NCI-H2107 treated with DMSO at 0.1 percent for 48 hours (cell line): ENCODE measurements at regions not wholly inside any gene's neighbourhood (a gene's known extent, or its start where the extent isn't known, plus 50 kb on each side); places are given as distances from the start of the nearest gene placed in this dataset.
"Not testable (repeated sequence)": the region's sequence is repeated elsewhere in the genome, so short reads cannot be mapped to it uniquely, and the experiment has no call there.

Experiments used
- DNase-seq: peaks from one replicate; lab custom pipeline; 2025; ENCODE audit not compliant: unreplicated experiment; lab: John Stamatoyannopoulos, UW

- no peak for DNase-seq
Observed at GRCh38 chr14:83912032-83912642, 1617.8 kb upstream of the FLRT2 start.

GRCh38 chr14:83913476-83913875 lies 1616.5 kb upstream of the FLRT2 start:
- no peak for DNase-seq

GRCh38 chr14:83918546-83918945 lies 1611.4 kb upstream of the FLRT2 start:
- no peak for DNase-seq

- DNase-seq, result not testable (repeated sequence)
Observed at GRCh38 chr14:83919675-83920074, 1610.3 kb upstream of the FLRT2 start.

GRCh38 chr14:83923842-83924241 lies 1606.1 kb upstream of the FLRT2 start:
- DNase-seq, result no peak

- no peak for DNase-seq
Observed at GRCh38 chr14:83924259-83924658, 1605.7 kb upstream of the FLRT2 start.

GRCh38 chr14:83940253-83940652 lies 1589.7 kb upstream of the FLRT2 start:
- DNase-seq, result no peak

- no peak for DNase-seq
Observed at GRCh38 chr14:83958359-83958758, 1571.6 kb upstream of the FLRT2 start.

GRCh38 chr14:83960832-83961512 lies 1569.0 kb upstream of the FLRT2 start:
- DNase-seq, result no peak

GRCh38 chr14:83969998-83970397 lies 1559.9 kb upstream of the FLRT2 start:
- no peak for DNase-seq

- DNase-seq, result no peak
Observed at GRCh38 chr14:83972631-83973030, 1557.3 kb upstream of the FLRT2 start.

- no peak for DNase-seq
Observed at GRCh38 chr14:83974647-83975163, 1555.2 kb upstream of the FLRT2 start.

GRCh38 chr14:83975435-83975834 lies 1554.5 kb upstream of the FLRT2 start:
- no peak for DNase-seq

GRCh38 chr14:83975841-83976770 lies 1553.8 kb upstream of the FLRT2 start:
- no peak for DNase-seq

GRCh38 chr14:83977583-83977982 lies 1552.4 kb upstream of the FLRT2 start:
- no peak for DNase-seq

- not testable (repeated sequence) for DNase-seq
Observed at GRCh38 chr14:83981676-83982258, 1548.2 kb upstream of the FLRT2 start.

- no peak for DNase-seq
Observed at GRCh38 chr14:83988275-83988674, 1541.7 kb upstream of the FLRT2 start.

- DNase-seq, result no peak
Observed at GRCh38 chr14:83991666-83992065, 1538.3 kb upstream of the FLRT2 start.

- DNase-seq, result no peak
Observed at GRCh38 chr14:83992857-83993256, 1537.1 kb upstream of the FLRT2 start.

- DNase-seq, result no peak
Observed at GRCh38 chr14:83993545-83993944, 1536.4 kb upstream of the FLRT2 start.

- DNase-seq, result no peak
Observed at GRCh38 chr14:83994020-83994419, 1535.9 kb upstream of the FLRT2 start.
